Panc1 (cell line): ENCODE measurements at regions not wholly inside any gene's neighbourhood (a gene's known extent, or its start where the extent isn't known, plus 50 kb on each side); places are given as distances from the start of the nearest gene placed in this dataset.
A peak's percentile ranks its signal among the peaks of the same experiment; 100 is the strongest.

Experiments
- ATAC-seq: fragments of 200-7000 bp; cut with Tn5 transposase; 2 replicates; pipeline ENCODE4 v1.9.1; 2020; ENCODE audit warnings: mild to moderate bottlenecking, moderate library complexity
- BruUV-seq: library from RNA; stranded (reverse); fragments of 400-500 nt; replicated peaks from 2 replicates; lab custom pipeline; 2021; lab: Mats Ljungman, UMichigan
- CTCF ChIA-PET: fragments of 300-600 bp; sonication (Branson Sonifier 250); formaldehyde crosslinking; loops from one replicate; lab custom pipeline; 2022; ENCODE audit warnings: antibody characterized with exemption; lab: Charles Lee
- POLR2A ChIA-PET: fragments of 300-600 bp; sonication (Branson Sonifier 250); formaldehyde crosslinking; loops from one replicate; lab custom pipeline; 2022; ENCODE audit warnings: antibody characterized with exemption; lab: Charles Lee
- DNase-seq: peaks from one replicate; pipeline ENCODE4 v3.0.0-alpha.2; 2010; ENCODE audit warnings: low read depth, low spot score
- H3K27ac ChIP-seq: 2 replicates; pipeline ENCODE4 v1.5.1; 2011; ENCODE audit warnings: mild to moderate bottlenecking, low read length, inconsistent platforms
- H3K27me3 ChIP-seq: fragments of 200-500 bp; sonication (Bioruptor generic); 2 replicates; pipeline ENCODE4 v1.6.0; 2014; ENCODE audit warnings: low read length, inconsistent platforms; ENCODE audit not compliant: control insufficient read depth, insufficient read depth
- H3K36me3 ChIP-seq: fragments of 200-500 bp; sonication (Bioruptor generic); 2 replicates; pipeline ENCODE4 v1.5.1; 2014; ENCODE audit warnings: inconsistent platforms, mild to moderate bottlenecking, low read length, moderate library complexity; ENCODE audit not compliant: control insufficient read depth, insufficient read depth
- H3K4me1 ChIP-seq: 2 replicates; pipeline ENCODE4 v1.5.1; 2011; ENCODE audit warnings: inconsistent platforms, mild to moderate bottlenecking, low read length, moderate library complexity; ENCODE audit not compliant: control insufficient read depth, insufficient read depth
- H3K4me3 ChIP-seq, 2 experiments: 2 replicates each; pipeline ENCODE4 v1.5.1; 2011 to 2012; ENCODE audit warnings: low read depth in 2 of 2, low read length in 2 of 2, mild to moderate bottlenecking in 2 of 2, inconsistent platforms in 1 of 2, moderate library complexity in 1 of 2
- H3K9me3 ChIP-seq: fragments of 200-500 bp; sonication (Bioruptor generic); 2 replicates; pipeline ENCODE4 v1.5.1; 2014; ENCODE audit warnings: low read depth, mild to moderate bottlenecking, inconsistent platforms, low read length, moderate library complexity; ENCODE audit not compliant: control insufficient read depth, insufficient read depth
- CTCF ChIP-seq: fragments of 450-650 bp; IDR thresholded peaks from 2 replicates; pipeline ENCODE4 v1.5.1; 2017; ENCODE audit warnings: mild to moderate bottlenecking
- POLR2AphosphoS5 ChIP-seq: IDR thresholded peaks from 2 replicates; pipeline ENCODE4 v1.6.1; 2012; ENCODE audit warnings: mild to moderate bottlenecking, low read depth, low read length, moderate library complexity
- SIN3A ChIP-seq: IDR thresholded peaks from 2 replicates; pipeline ENCODE4 v1.6.1; 2012; ENCODE audit warnings: low read depth, mild to moderate bottlenecking, low read length, moderate library complexity, borderline replicate concordance; ENCODE audit not compliant: insufficient read depth
- TCF7L2 ChIP-seq: IDR thresholded peaks from 2 replicates; pipeline ENCODE4 v1.6.1; 2011; ENCODE audit warnings: mild to moderate bottlenecking, low read depth, low read length, inconsistent platforms
- in situ Hi-C: cut with HindIII; loops from 2 replicates; pipeline ENCODE4 v1.10.0; 2016; ENCODE audit warnings: low sequenced_read_pairs, low pct_unique_long_range_greater_than_20kb
- intact Hi-C: fragments of 100-400 bp; cut with micrococcal nuclease; formaldehyde crosslinking; loops from one replicate; pipeline ENCODE4 v1.10.0; 2022; ENCODE audit not compliant: unreplicated experiment
- TF ChIP-seq, protein P1 (sequence below), 2 experiments: IDR thresholded peaks; 2 replicates each; pipeline ENCODE4 v1.6.1; 2011 to 2012; ENCODE audit warnings: low read depth in 2 of 2, control low read depth in 1 of 2, low read length in 1 of 2, mild to moderate bottlenecking in 1 of 2, moderate library complexity in 1 of 2; ENCODE audit not compliant: insufficient read depth in 1 of 2

DNA sequence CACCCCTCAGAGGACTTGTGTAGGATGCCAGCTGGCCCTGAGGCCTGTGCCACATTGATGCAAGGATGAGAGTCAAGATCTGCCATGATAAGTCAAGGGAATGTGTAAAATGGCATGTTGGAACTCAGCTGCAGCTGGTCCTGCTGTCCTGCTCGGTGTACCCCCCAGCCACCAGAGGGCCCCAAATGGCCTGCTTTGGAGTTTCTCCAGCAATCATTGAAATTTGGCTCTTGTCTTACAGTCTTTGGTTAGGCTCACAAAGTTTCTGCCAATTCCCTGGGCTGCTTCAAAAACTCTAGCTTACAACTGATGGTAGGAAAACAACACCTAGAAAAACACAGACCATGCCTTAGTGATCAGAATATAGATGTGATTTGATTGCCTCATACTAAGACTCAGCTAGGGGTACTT lies 76.8 kb downstream of the HSD17B6 start:
- POLR2A ChIA-PET: no interaction called here

GRCh38 chr12:56839489-56839848 lies 76.3 kb downstream of the HSD17B6 start:
- BruUV-seq: no TSS peak

More for the DNA sequence above, 76.8 kb downstream of the HSD17B6 start:
- TF ChIP-seq CTCF (peak; percentile 69), SIN3A (no peak)
- intact Hi-C loops: loop anchor here (5.0 to 10.0 kb wide), 2 partner anchors 75 to 147 kb away; partner anchors contain the start of gene HSD17B6
- Histone ChIP-seq H3K36me3 (no peaks in the 10 kb centered on the region), H3K27me3 (peaks cover 2% of the 10 kb centered on the region), H3K27ac (no peak overlapping the region), H3K4me1 (no peaks in the 10 kb centered on the region), H3K9me3 (no peaks in the 10 kb centered on the region), H3K4me3 (no peak overlapping the region)
- CTCF ChIA-PET: interaction anchor here (1.1 to 1.4 kb wide), 2 partner anchors 148 to 156 kb away, joined by 3 to 13 read pairs; no protein-coding TSS in a partner anchor
- peak; percentile 88 for ATAC-seq
- BruUV-seq: no TSS peak
- in situ Hi-C loops: no loop called here
- DNase-seq: peak; percentile 13

More at GRCh38 chr12:56839489-56839848, 76.3 kb downstream of the HSD17B6 start:
- Histone ChIP-seq H3K9me3 (no peaks in the 10 kb centered on the region), H3K4me1 (no peaks in the 10 kb centered on the region), H3K27me3 (peaks cover 2% of the 10 kb centered on the region), H3K4me3 (no peak overlapping the region), H3K27ac (no peak overlapping the region), H3K36me3 (no peaks in the 10 kb centered on the region)
- CTCF ChIA-PET: interaction anchor here (1.1 to 1.4 kb wide), 2 partner anchors 148 to 157 kb away, joined by 3 to 13 read pairs; no protein-coding TSS in a partner anchor
- DNase-seq (no peak), ATAC-seq (no peak)
- intact Hi-C loops (no loop called here), in situ Hi-C loops (no loop called here)
- TF ChIP-seq TCF7L2 (no peak), CTCF (no peak), SIN3A (no peak), POLR2AphosphoS5 (no peak)
- TF ChIP-seq, protein P1, sequence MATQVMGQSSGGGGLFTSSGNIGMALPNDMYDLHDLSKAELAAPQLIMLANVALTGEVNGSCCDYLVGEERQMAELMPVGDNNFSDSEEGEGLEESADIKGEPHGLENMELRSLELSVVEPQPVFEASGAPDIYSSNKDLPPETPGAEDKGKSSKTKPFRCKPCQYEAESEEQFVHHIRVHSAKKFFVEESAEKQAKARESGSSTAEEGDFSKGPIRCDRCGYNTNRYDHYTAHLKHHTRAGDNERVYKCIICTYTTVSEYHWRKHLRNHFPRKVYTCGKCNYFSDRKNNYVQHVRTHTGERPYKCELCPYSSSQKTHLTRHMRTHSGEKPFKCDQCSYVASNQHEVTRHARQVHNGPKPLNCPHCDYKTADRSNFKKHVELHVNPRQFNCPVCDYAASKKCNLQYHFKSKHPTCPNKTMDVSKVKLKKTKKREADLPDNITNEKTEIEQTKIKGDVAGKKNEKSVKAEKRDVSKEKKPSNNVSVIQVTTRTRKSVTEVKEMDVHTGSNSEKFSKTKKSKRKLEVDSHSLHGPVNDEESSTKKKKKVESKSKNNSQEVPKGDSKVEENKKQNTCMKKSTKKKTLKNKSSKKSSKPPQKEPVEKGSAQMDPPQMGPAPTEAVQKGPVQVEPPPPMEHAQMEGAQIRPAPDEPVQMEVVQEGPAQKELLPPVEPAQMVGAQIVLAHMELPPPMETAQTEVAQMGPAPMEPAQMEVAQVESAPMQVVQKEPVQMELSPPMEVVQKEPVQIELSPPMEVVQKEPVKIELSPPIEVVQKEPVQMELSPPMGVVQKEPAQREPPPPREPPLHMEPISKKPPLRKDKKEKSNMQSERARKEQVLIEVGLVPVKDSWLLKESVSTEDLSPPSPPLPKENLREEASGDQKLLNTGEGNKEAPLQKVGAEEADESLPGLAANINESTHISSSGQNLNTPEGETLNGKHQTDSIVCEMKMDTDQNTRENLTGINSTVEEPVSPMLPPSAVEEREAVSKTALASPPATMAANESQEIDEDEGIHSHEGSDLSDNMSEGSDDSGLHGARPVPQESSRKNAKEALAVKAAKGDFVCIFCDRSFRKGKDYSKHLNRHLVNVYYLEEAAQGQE (IDR thresholded peaks at IDR 0.05; ENCODE audit: insufficient read depth in 1 of 2, low read depth in 2 of 2, low read length in 1 of 2): no peak
- POLR2A ChIA-PET: no interaction called here
